GM18499 (cell line): ENCODE measurements at regions not wholly inside any gene's neighbourhood (a gene's known extent, or its start where the extent isn't known, plus 50 kb on each side); places are given as distances from the start of the nearest gene placed in this dataset.
A peak's percentile ranks its signal among the peaks of the same experiment; 100 is the strongest.

ENCODE experiments used
- ATAC-seq: cut with Tn5 transposase; IDR thresholded peaks from one replicate; pipeline ENCODE4 v1.9.1; 2021; ENCODE audit warnings: moderate number of reproducible peaks; ENCODE audit not compliant: insufficient read depth, unreplicated experiment

- ATAC-seq, result no peak
Observed at GRCh38 chrX:45794995-45795337, 594.3 kb upstream of the DIPK2B start.

GRCh38 chrX:45794323-45794994, 593.8 kb upstream of the DIPK2B start:
- ATAC-seq, result no peak

- no peak for ATAC-seq
Observed at GRCh38 chrX:45788941-45789348, 588.3 kb upstream of the DIPK2B start.

GRCh38 chrX:45788315-45788714, 587.6 kb upstream of the DIPK2B start:
- no peak for ATAC-seq

- ATAC-seq, result no peak
Observed at GRCh38 chrX:45784590-45784989, 583.9 kb upstream of the DIPK2B start.

- ATAC-seq, result no peak
Observed at GRCh38 chrX:45783002-45783401, 582.3 kb upstream of the DIPK2B start.

- ATAC-seq, result no peak
Observed at GRCh38 chrX:45781901-45782553, 581.4 kb upstream of the DIPK2B start.

- no peak for ATAC-seq
Observed at GRCh38 chrX:45778616-45779015, 577.9 kb upstream of the DIPK2B start.

GRCh38 chrX:45777366-45777765, 576.7 kb upstream of the DIPK2B start:
- no peak for ATAC-seq

- ATAC-seq, result no peak
Observed at GRCh38 chrX:45775468-45775867, 574.8 kb upstream of the DIPK2B start.

GRCh38 chrX:45774961-45775360, 574.3 kb upstream of the DIPK2B start:
- ATAC-seq, result no peak

GRCh38 chrX:45773572-45773971, 572.9 kb upstream of the DIPK2B start:
- no peak for ATAC-seq

- no peak for ATAC-seq
Observed at GRCh38 chrX:45771560-45772340, 571.1 kb upstream of the DIPK2B start.

GRCh38 chrX:45771114-45771513, 570.4 kb upstream of the DIPK2B start:
- ATAC-seq, result no peak

- ATAC-seq, result peak; percentile 68
Observed at GRCh38 chrX:45769761-45770582, 569.3 kb upstream of the DIPK2B start.

GRCh38 chrX:45768666-45769236, 568.1 kb upstream of the DIPK2B start:
- ATAC-seq, result no peak

- ATAC-seq, result no peak
Observed at GRCh38 chrX:45766981-45767501, 566.4 kb upstream of the DIPK2B start.

- ATAC-seq, result no peak
Observed at GRCh38 chrX:45765767-45766166, 565.1 kb upstream of the DIPK2B start.

GRCh38 chrX:45765281-45765680, 564.6 kb upstream of the DIPK2B start:
- ATAC-seq, result no peak
